Caki2 (cell line): ENCODE measurements at regions not wholly inside any gene's neighbourhood (a gene's known extent, or its start where the extent isn't known, plus 50 kb on each side); places are given as distances from the start of the nearest gene placed in this dataset.

Experiments
- DNase-seq: peaks from one replicate; pipeline ENCODE4 v3.0.0-alpha.2; 2015; ENCODE audit warnings: low read depth
- in situ Hi-C: cut with HindIII; loops from 2 replicates; pipeline ENCODE4 v1.10.0; 2016; ENCODE audit warnings: low sequenced_read_pairs, low pct_unique_long_range_greater_than_20kb, mixed read lengths

DNA sequence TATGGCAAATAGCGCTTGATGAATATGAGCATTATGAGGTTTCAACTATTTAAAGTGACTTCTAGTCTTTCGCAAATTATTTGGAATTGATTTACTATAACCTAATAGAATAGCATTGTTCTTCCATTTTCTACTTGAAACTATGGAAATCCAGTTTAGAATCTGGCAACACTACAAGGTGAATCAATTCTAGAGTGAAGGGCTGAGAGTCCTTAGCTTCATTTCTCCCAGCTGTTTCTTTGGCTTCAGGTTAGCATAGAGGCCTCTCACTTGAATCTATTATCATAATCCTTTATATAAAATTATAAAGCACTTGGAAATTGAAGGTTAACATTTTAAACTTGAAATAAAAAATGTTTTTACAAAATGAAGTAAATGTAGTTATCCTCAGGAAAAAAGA lies 318.8 kb downstream of the CCDC85A start:
- in situ Hi-C loops: no loop called here
- no peak for DNase-seq

DNA sequence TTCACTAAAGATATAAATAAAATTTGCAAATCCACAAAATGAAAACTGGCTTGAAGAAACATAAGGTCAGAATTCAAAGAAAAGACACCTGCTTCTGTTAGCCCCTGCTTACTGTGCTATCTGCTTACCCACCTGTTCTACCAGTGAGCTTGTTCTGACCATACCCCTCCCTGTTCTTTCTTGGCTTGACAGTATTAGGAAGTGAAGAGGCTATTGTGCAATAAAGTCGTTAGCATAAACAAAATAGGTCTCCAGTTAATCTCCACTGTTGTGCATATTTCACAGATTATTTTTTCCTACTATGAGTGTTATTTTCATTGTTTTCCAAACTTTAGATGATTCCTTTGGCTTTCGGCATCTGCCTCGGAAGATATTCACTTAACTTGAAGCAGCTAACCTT lies 322.1 kb downstream of the CCDC85A start:
- in situ Hi-C loops: no loop called here
- no peak for DNase-seq

DNA sequence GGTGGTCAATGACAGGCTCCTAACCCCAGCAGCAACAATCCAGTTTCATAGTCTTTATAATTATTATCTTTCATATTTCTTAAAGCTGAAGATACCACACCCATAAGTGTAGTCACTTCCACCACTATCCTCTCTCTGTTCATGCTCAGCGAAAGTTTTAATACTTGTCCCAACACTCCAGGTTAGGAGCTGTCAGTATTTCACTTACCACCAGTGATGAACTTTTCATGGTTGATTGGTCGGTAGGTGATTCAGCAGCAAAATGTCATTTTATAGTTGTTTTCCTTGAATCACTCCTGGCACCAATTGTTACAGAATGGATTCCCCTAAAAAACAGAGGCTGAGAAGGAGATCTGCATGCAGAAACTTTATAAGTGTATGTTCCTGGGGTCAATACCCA lies 324.9 kb downstream of the CCDC85A start:
- in situ Hi-C loops: no loop called here
- DNase-seq: peak; percentile 8

DNA sequence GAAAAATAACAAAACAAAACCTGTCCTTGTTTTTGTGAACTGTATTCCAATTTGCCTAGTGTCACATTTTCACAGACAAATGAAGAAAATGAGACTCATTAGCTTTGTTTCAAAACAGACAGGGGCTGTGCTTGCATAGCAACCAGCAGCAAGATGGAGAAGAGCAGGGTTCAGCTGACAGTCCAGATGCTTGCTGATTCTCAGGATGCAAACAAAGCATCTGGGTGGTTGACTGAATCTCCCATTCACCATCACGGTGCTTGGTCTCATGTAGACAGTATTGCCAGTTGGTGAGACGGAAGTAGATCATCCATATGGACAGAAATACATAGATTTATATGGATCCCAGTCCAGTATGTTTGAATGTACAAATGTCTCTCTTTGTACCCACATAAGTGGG lies 326.8 kb downstream of the CCDC85A start:
- in situ Hi-C loops: no loop called here
- DNase-seq: no peak

DNA sequence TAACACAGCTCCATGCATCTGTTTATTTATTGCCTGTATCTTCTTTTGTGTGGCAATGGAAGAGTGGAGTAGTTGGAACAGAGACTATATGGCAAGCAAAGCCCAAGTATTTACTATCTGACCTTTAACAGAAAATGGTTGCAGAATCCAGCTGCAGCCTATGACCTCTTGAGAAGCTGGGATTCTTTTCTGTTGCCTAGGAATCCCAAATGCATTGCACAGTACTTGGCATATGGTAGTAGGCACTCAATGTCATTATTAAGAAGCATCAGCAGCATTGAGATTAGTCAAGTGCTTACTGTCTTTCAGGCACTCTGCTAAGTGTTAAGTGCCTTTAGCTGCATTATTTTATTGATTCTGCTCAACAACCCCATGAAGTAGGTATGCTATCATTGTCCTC lies 331.6 kb downstream of the CCDC85A start:
- DNase-seq: no peak
- in situ Hi-C loops: no loop called here

DNA sequence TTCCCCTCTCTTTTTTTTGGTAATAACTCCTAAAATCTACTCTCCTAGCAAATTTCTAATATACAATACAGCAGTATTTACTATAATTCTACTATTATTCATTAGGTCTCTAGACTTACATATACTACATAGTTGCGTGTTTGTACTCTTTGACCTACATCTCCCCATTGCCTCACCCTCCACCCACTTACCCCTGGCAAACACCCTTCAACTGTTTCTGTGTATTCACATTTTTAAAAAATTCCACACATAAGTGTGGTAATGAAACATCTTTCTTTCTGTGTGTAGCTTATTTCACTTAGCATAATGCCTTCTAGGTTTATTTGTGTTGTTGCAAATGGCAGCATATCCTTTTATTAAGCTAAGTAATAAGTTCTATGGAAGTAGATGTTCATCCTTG lies 336.0 kb downstream of the CCDC85A start:
- in situ Hi-C loops: no loop called here
- DNase-seq: no peak

DNA sequence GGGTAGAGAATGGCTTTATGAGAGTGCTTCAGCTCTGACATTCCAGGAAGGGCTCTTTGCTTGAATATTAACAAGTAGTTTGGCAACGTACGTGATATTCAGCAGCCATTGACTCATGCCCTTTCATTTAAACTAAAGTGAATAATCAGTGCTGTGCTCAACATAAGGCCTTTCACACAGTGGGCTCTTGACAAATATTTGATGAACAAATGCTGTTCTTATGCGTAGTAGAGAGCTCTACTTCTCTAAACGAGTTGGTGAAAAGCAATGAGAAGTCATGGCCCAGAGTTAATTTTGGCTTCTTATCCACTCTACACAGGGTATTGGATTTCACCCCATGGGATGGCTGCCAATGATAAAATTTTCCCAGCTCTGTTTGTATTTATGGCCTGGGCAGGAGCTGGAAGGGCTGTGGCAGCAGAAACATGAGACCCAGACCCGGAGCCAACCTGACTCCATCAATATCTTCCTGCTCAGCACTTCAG lies 338.9 kb downstream of the CCDC85A start:
- in situ Hi-C loops: no loop called here
- DNase-seq: peak; percentile 37

DNA sequence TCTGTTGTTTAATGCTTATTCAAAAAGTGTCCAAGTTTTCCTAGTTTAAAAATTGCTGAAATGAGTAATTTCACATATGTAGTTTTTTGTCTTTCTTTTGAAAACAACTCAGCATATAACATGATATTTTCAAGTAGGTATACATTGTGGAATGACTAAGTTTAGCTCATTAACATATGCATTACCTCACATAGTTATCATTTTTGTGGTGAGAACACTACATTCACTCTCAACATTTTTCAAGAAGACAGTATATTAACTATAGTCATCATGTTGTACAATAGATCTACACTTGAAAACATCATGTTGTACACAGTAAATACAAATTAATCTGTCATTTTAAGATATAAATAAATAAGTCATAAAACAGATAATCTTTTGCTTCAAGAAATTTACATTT lies 340.0 kb downstream of the CCDC85A start:
- in situ Hi-C loops: no loop called here
- no peak for DNase-seq

DNA sequence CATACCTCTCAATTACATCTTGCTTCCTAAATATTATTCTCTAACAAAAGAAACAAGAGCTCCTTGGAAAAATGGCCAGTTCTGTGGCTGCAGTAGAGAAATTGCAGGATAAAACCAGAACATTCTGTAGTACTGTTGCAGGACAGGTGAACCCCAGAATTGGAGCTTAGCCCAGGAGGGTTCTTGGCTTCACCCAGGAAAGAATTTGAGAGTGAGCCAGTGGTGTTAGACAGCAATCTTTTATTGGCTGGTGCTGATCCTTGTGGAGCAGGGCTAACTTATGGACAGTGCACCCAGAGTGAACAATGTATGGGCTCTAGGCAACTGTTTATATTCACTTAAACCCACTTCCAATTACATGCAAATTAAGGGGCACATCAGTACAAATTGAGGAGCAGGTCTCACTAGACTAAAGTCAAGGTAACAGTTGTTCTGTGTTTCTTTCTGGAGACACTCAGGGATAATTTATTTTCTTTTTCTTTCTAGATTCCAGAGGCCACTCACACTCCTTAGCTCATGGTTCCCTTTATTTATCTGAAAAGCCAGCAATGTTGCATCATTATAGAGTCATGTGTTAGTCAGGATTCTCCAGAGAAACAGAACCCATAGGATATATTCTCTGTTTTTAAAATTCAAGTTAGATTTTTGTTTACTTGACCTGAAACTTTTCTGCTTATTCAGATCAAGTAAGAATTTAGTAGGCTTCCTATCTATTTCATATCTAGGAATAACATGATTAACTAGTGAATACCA lies 348.1 kb downstream of the CCDC85A start:
- DNase-seq: no peak
- in situ Hi-C loops: no loop called here

DNA sequence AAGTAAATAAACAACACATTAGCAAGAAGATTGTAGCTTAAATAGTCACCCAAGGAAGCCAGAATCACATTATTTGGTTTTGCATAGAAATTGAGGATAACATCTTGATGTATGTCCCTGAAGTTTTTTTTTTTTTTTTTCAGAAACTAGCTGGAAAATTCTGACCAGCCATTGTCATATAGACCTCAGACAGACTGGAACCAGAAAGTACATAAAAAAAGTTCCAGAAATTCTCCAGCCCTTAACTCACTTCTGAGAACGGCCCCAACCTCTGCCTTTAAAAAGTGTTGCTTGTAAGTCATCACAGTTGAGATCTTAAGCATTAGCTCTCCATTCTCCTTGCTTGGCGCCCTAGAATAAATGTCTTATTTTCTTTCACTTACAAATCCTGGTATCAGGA lies 350.5 kb downstream of the CCDC85A start:
- in situ Hi-C loops: no loop called here
- no peak for DNase-seq

DNA sequence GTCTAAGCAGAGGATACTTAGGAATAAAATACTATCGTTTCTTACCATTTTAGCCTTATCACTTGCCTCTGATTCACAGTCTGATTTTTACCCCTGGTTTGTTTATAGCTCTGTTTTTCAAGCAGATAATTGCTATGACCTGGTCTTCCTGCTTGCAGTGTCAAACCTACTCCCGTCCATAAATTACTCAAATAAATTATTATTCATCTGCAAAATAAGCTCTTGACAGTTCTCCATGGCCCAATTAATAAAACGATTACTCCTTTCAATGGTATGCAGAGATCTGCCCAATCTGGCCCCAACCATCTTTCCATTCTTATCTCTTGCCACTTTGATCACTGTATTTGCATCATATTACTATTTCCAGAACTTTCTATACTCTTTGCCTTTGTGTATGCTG lies 354.0 kb downstream of the CCDC85A start:
- no peak for DNase-seq
- in situ Hi-C loops: no loop called here

DNA sequence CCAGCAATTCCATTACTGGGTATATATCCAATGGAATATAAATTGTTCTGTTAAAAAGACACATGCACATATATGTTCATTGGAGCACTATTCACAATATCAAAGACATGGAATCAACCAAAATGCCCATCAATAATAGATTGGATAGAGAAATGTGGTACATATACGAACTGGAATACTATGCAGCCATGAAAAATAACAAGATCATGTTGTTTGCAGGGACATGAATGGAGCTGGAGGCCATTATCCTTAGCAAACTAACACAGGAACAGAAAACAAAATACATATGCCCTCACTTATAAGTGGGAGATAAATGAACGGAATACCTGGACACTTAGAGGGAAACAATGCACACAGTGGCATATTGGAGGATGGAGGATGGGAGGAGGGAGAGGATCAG lies 355.8 kb downstream of the CCDC85A start:
- in situ Hi-C loops: no loop called here
- DNase-seq: no peak

DNA sequence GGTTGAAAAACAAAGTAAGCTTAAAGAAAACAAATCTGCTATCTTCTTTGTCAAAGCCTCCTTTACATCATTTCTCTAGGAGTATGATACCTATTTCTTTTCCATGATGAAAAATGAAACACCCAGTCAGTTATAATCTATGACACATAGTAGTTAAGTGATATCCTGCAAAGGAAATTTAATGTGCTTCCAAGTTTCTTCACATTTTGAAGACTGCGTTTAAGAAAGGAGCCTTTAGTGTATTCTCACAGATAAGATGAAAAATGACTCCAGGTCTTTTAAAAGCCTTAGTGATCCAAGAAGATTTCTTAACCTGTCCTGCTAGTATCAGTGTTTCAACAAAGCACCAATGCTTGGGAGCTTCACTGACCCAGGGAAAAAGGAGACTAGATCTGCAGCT lies 356.7 kb downstream of the CCDC85A start:
- in situ Hi-C loops: no loop called here
- DNase-seq: no peak

DNA sequence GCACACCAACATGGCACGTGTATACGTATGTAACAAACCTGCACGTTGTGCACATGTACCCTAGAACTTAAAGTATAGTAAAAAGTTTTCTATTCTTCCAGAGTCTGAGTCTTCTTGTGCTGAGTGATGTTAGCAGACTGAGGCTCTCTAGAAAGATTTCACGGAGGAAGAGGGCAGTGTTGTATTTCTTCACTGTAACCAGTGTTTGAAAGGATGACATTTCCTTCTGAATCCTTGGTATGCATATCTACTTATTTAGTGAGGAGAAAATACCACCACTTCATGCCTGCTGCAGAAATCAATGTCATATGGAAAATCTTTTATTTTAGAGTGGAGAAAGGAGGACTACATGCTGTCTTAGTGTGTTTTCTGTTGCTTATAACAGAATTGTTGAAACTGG lies 357.1 kb downstream of the CCDC85A start:
- DNase-seq: no peak
- in situ Hi-C loops: no loop called here

DNA sequence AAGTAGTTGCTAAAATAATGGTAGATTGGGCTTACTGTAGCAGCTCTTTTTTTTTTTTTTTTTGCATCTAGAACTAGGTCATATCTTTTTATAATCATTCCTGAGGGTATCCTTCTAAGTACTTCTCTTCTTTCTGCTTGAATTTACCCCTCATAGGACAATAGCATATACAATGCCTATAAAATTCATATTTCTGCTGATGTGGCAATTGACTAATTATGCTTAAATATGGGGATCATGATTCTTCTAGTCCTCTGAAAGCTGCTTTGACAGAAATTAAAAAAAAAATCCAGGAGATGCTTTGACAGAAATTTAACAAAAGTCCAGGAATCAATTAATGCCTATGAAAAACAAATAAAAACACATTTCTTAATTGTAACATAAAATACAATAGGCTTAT lies 358.4 kb downstream of the CCDC85A start:
- in situ Hi-C loops: no loop called here
- DNase-seq: no peak

DNA sequence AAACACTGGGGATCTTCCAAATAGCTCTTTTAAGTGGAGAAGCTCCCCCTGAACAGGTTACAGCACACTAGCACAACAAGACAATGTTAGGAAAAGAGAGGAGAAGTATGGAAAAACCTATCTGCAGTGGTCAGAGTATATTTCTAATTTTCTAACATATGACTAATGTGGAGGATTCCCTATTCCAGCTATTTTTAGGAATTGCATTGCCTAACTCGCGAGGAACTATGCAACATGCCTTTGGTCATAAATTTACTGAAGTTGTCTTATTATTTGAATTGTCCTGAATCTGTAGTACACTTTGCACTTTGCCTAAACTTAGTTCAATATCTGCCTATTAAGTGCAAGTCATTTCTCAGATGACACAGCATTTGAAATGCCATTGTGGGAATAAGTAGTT lies 381.4 kb downstream of the CCDC85A start:
- in situ Hi-C loops: no loop called here
- DNase-seq: no peak

DNA sequence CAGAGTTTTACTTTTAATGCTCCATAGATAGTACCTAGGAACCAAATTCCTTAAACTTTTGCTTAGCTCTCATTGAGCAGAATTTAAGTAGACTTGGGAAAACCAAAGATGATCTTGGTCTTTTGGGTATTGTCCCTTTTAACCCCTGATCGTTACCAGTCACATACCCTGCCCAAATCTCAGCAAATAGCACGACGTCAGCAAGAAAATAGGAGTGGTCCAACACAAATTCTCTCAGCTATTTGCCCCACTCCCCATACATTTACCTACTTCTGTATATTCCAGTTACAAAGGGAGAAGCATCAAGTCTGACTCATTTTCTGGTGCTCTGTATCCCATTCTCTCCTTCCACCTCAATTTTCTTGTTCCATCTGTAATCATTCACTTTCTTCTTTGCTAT lies 387.3 kb downstream of the CCDC85A start:
- no peak for DNase-seq
- in situ Hi-C loops: no loop called here

DNA sequence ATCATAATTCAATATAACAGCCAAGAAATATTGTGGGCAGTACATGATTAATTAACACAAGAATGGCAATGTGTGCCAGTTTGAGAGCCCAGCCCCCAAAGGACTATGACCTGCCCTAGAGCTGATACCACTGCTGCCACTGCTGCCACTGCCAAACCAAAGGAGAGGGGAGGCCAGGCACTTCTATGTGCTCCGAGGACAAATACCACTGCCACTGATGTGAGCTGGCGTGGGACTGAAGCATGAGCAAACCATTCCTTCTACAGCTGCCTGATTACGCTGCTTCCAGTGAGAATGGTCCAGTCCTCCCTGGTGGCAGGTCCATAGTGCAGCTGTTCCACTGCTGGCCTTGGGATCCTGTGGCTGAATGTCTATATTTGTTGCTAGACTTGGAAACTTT lies 392.2 kb downstream of the CCDC85A start:
- in situ Hi-C loops: no loop called here
- no peak for DNase-seq

DNA sequence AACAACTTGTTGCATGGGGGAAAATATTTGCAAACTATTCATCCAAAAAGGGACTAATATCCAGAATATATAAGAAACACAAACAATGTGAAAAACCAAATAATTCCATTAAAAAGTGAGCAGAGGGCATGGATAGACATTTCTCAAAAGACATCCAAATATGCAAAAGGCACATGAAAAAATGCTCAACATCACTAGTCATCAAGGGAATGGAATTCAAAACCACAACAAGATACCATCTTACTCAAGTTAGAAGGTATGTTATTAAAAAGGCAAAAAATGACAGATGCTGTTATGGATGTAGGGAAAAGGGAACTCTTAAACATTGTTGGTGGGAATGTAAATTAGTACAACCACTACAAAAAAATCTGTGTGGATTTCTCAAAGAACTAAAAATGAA lies 396.5 kb downstream of the CCDC85A start:
- in situ Hi-C loops: no loop called here
- DNase-seq: peak; percentile 30

DNA sequence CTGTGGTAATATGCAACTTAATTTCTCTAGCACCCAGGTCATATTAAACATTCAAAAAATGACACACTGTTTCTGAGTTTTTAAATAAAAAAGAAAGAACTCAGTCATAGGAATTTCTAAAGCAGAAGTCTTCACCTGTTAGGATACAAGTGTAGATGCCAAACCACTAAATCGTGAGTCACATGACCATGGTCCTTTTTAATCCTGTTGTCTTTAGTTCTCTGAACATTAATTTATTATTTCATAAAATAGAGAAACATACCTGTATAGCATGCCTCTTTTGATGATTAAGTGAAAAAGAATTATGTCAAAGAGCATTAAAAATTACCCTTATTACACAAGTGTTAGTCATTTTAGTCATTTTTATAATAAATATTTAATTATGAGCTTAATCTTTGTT lies 398.8 kb downstream of the CCDC85A start:
- no peak for DNase-seq

More for the DNA sequence above, 398.8 kb downstream of the CCDC85A start:
- in situ Hi-C loops: no loop called here
